HCT116 (cell line): ENCODE measurements at regions not wholly inside any gene's neighbourhood (a gene's known extent, or its start where the extent isn't known, plus 50 kb on each side); places are given as distances from the start of the nearest gene placed in this dataset.

Experiments used
- EZH2 ChIP-seq: fragments of 200-600 bp; sonication (generic); IDR thresholded peaks from 2 replicates; pipeline ENCODE4 v1.6.1; 2017; ENCODE audit warnings: antibody characterized with exemption, mixed run types
- JUND ChIP-seq: IDR thresholded peaks from 2 replicates; pipeline ENCODE4 v1.6.1; 2012
- MAX ChIP-seq: IDR thresholded peaks from 2 replicates; pipeline ENCODE4 v1.6.1; 2012
- REST ChIP-seq: IDR thresholded peaks from 2 replicates; pipeline ENCODE4 v1.6.1; 2012; ENCODE audit warnings: low read depth
- TF ChIP-seq, protein P1 (sequence below), 3 experiments: fragments of 200-600 bp in 1 of 3; sonication (generic) in 1 of 3; IDR thresholded peaks in 2 of 3; conservative IDR thresholded peaks in 1 of 3; 2 replicates each; pipeline ENCODE4 v1.5.1; 2012 to 2017; ENCODE audit warnings: low read depth in 2 of 3, low read length in 2 of 3, antibody characterized with exemption in 1 of 3, borderline replicate concordance in 1 of 3, control low read depth in 1 of 3, mild to moderate bottlenecking in 1 of 3, mixed read lengths in 1 of 3, mixed run types in 1 of 3, moderate library complexity in 1 of 3; ENCODE audit not compliant: insufficient read depth in 1 of 3

- no peak for TF ChIP-seq REST
- TF ChIP-seq, protein P1, sequence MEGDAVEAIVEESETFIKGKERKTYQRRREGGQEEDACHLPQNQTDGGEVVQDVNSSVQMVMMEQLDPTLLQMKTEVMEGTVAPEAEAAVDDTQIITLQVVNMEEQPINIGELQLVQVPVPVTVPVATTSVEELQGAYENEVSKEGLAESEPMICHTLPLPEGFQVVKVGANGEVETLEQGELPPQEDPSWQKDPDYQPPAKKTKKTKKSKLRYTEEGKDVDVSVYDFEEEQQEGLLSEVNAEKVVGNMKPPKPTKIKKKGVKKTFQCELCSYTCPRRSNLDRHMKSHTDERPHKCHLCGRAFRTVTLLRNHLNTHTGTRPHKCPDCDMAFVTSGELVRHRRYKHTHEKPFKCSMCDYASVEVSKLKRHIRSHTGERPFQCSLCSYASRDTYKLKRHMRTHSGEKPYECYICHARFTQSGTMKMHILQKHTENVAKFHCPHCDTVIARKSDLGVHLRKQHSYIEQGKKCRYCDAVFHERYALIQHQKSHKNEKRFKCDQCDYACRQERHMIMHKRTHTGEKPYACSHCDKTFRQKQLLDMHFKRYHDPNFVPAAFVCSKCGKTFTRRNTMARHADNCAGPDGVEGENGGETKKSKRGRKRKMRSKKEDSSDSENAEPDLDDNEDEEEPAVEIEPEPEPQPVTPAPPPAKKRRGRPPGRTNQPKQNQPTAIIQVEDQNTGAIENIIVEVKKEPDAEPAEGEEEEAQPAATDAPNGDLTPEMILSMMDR (IDR thresholded peaks at IDR 0.05 in 2 of 3, conservative IDR thresholded peaks at IDR 0.05 in 1 of 3; ENCODE audit: borderline replicate concordance in 1 of 3, insufficient read depth in 1 of 3, low read depth in 2 of 3, low read length in 2 of 3), result no peak
- no peak for TF ChIP-seq JUND
- TF ChIP-seq EZH2, result no peak
- no peak for TF ChIP-seq MAX
These were observed 651.0 kb upstream of the RORB start for GRCh38 chr9:73845954-73846690.
